AG09319 (cell line): ENCODE measurements at regions not wholly inside any gene's neighbourhood (a gene's known extent, or its start where the extent isn't known, plus 50 kb on each side); places are given as distances from the start of the nearest gene placed in this dataset.

Experiments used
- DNase-seq: peaks from one replicate; pipeline ENCODE4 v3.0.0-alpha.2; 2010; ENCODE audit warnings: low read depth; ENCODE audit errors: extremely low read depth
- TF ChIP-seq, protein P1 (sequence below): IDR thresholded peaks from 2 replicates; pipeline ENCODE4 v1.5.1; 2011; ENCODE audit warnings: low read depth, mild to moderate bottlenecking, inconsistent platforms, low read length, moderate library complexity

DNA sequence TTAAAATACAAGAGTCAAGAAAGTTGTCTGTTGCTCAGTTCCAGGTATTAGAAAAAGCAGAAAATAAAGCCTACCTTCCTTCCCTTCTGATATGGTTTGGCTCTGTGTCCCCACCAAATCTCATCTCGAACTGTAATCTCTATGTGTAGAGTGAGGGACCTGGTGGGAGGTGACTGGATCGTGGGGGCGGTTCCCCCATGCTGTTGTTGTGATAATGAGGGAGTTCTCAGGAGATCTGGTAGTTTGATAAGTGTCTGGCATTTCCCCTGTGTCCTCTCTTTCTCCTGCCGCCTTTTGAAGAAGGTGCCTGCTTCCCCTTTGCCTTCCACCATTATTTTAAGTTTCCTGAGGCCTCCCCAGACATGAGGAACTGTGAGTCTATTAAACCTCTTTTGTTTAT is 288.8 kb upstream of the LMCD1 start:
- TF ChIP-seq, protein P1, sequence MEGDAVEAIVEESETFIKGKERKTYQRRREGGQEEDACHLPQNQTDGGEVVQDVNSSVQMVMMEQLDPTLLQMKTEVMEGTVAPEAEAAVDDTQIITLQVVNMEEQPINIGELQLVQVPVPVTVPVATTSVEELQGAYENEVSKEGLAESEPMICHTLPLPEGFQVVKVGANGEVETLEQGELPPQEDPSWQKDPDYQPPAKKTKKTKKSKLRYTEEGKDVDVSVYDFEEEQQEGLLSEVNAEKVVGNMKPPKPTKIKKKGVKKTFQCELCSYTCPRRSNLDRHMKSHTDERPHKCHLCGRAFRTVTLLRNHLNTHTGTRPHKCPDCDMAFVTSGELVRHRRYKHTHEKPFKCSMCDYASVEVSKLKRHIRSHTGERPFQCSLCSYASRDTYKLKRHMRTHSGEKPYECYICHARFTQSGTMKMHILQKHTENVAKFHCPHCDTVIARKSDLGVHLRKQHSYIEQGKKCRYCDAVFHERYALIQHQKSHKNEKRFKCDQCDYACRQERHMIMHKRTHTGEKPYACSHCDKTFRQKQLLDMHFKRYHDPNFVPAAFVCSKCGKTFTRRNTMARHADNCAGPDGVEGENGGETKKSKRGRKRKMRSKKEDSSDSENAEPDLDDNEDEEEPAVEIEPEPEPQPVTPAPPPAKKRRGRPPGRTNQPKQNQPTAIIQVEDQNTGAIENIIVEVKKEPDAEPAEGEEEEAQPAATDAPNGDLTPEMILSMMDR = no peak

DNA sequence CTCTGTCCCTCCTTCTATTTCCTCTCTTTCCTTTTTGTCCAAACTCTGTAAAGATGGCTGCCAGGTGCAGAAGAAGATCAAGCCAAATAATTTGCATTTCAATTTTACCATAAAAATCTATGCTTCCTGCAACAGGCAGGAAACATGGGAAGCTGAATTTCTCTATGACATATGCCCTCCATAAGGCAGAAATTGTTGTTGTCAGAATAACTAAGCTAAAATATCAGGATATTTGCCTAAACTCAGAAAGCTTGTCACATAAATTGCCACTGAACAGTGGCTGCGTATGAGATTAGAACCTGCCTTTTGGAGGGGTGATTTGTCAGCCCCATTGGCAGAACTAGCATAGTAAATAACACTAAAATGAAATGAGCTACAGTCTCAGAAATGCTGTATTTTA is 288.3 kb upstream of the LMCD1 start:
- no peak for DNase-seq
- TF ChIP-seq, protein P1 = no peak

More for the DNA sequence above, 288.8 kb upstream of the LMCD1 start:
- no peak for DNase-seq

DNA sequence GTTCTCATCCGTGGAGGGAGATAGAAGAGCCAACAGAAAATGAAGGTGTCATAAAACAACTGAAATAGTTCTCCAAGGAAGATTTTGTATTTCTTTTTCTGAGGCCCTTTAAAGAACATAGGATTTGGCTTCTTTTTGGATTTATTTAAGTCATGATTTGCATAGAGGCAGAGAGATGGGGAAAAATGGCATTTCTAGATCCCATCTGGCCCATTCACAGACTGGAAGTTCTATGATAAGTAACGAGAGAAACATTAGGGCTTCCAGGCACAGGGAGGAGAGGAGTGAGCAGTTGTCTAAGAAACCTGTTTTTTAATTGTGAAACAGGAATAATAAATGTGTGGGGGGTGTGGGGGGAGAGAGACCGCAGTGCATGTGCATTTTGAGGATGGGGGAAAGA is 285.8 kb upstream of the LMCD1 start:
- TF ChIP-seq, protein P1 = no peak
- no peak for DNase-seq

DNA sequence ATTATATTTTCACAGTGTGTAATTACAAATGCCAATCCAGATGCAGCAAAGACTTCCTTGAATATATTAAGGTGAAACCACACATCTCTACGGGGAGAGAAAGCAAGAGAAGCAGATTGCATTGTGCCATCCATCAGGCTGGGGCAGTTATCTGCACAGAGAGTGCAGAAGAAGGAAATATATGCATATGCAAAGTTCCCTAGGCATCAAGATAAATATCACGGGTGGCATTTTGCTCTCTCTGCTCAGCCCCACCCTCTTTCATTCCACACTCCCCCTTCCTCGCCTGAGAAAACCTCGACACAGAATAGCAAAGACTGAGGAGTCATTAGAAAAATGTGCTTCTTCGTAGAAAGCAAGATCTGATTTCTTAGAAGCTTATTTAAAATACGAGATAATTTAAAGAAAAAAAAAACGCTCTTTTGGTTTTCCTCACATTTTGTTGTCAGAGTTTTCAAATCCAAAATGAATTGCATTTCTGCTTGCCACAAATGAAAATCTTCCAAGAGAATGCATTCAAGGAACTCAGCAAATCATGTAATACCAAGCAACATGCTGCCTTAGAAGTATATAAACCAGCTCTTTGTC is 283.2 kb upstream of the LMCD1 start:
- TF ChIP-seq, protein P1 = no peak
- DNase-seq = no peak

DNA sequence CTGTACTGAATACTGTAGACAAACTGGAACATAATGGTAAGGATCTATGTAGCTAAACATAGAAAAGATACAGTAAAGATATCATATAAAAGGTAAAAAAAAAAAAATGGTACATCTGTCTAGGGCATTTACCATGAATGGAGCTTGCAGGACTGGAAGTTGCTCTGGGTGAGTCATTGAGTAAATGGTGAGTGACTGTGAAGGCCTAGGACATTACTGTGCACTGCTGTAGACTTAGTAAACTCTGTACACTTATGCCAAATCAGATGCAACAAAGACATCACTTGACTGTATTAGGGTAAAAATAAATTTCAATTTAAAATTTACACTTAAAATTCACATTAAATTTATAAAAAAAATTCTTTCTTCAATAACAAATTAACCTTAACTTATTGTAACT is 281.3 kb upstream of the LMCD1 start:
- TF ChIP-seq, protein P1 = no peak
- DNase-seq = no peak

DNA sequence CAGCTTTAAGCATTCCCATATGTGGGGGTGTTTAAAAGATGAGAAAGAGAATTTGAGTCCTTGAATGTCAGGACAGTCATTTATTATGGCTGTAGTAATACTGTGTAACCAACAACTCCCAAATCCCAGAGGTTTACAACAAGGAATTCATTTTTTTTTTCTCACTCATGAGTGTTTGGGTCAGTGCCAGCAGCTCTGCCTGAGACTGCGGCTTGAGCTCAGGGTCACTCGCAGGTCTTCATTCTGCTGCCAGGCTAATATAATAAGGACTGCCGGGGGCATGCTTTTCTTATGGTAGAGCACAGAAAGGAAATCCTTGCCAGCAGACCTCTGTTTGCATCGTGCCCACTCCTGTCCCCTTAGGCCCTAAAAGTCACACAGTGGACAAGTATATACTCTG is 277.9 kb upstream of the LMCD1 start:
- TF ChIP-seq, protein P1 = no peak
- no peak for DNase-seq

DNA sequence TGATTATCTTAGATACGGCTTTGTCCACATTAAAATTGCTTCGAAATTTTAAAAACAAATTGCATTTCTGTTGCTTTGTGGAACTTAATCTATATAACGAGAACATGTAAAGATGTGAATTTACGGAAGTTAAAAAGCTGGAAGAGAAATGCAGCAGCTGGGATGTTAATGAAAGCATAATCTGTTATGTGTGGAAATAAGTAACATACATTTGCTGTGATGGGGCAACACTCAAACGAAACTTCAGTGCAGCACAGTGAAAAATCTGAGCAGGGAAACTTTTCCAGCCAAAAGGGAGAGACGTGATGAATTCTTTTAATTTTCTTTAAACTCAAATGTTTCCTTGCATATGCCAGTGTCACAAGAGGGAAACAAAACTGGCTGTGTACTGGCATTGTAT is 276.7 kb upstream of the LMCD1 start:
- DNase-seq = no peak
- TF ChIP-seq, protein P1 = no peak
